Activated naive CD8-positive, alpha-beta T cell treated with anti-CD3 and anti-CD28 coated beads, Interleukin-2, amount 50 U/mL, for 24 hours (primary cell): ENCODE measurements at regions not wholly inside any gene's neighbourhood (a gene's known extent, or its start where the extent isn't known, plus 50 kb on each side); places are given as distances from the start of the nearest gene placed in this dataset.
"Not testable (repeated sequence)": the region's sequence is repeated elsewhere in the genome, so short reads cannot be mapped to it uniquely, and the experiment has no call there.

Experiments used
- ATAC-seq: fragments of 150-1000 bp; cut with Tn5 transposase; one replicate; pipeline ENCODE4 v1.10.0; 2021
- DNase-seq: peaks from one replicate; pipeline ENCODE4 v3.0.0; 2021
- H3K27ac Mint-ChIP-seq: one replicate; pipeline ENCODE4 v1.8.0; 2021; ENCODE audit warnings: mild to moderate bottlenecking, mixed read lengths
- H3K27me3 Mint-ChIP-seq: one replicate; pipeline ENCODE4 v1.8.0; 2021; ENCODE audit warnings: mixed read lengths
- H3K36me3 Mint-ChIP-seq: one replicate; pipeline ENCODE4 v1.8.0; 2021; ENCODE audit warnings: low read depth, mixed read lengths
- H3K4me1 Mint-ChIP-seq: one replicate; pipeline ENCODE4 v1.8.0; 2021; ENCODE audit warnings: mixed read lengths
- H3K4me3 Mint-ChIP-seq: one replicate; pipeline ENCODE4 v1.8.0; 2021; ENCODE audit warnings: mild to moderate bottlenecking, moderate library complexity, mixed read lengths
- H3K9me3 Mint-ChIP-seq: one replicate; pipeline ENCODE4 v1.8.0; 2021; ENCODE audit warnings: mixed read lengths

- Mint-ChIP-seq H3K4me1 (no peaks in the 10 kb centered on the region), H3K9me3 (peaks cover 13% of the 10 kb centered on the region), H3K27ac (no peak overlapping the region), H3K27me3 (no peaks in the 10 kb centered on the region), H3K36me3 (no peaks in the 10 kb centered on the region), H3K4me3 (no peak overlapping the region)
- DNase-seq (no peak), ATAC-seq (no peak)
These were observed 578.2 kb upstream of the NRSN1 start for GRCh38 chr6:23547851-23548250.

GRCh38 chr6:23554953-23555352 is 571.1 kb upstream of the NRSN1 start:
- not testable (repeated sequence) for H3K27ac Mint-ChIP-seq, ATAC-seq, H3K36me3 Mint-ChIP-seq, H3K4me1 Mint-ChIP-seq, H3K9me3 Mint-ChIP-seq, H3K27me3 Mint-ChIP-seq, H3K4me3 Mint-ChIP-seq, DNase-seq

GRCh38 chr6:23559587-23560343 is 566.2 kb upstream of the NRSN1 start:
- no peak overlapping the region for H3K27ac Mint-ChIP-seq
- no peaks in the 10 kb centered on the region for H3K36me3 Mint-ChIP-seq
- H3K27me3 Mint-ChIP-seq = no peaks in the 10 kb centered on the region
- DNase-seq (no peak), ATAC-seq (no peak)
- H3K4me1 Mint-ChIP-seq = no peaks in the 10 kb centered on the region
- peaks cover 8% of the 10 kb centered on the region for H3K9me3 Mint-ChIP-seq
- no peak overlapping the region for H3K4me3 Mint-ChIP-seq

- Mint-ChIP-seq H3K36me3 (no peaks in the 10 kb centered on the region), H3K4me1 (no peaks in the 10 kb centered on the region), H3K27ac (no peak overlapping the region), H3K9me3 (peaks cover 8% of the 10 kb centered on the region), H3K4me3 (no peak overlapping the region), H3K27me3 (no peaks in the 10 kb centered on the region)
- ATAC-seq (no peak), DNase-seq (no peak)
These were observed 564.3 kb upstream of the NRSN1 start for GRCh38 chr6:23561732-23562131.

- Mint-ChIP-seq H3K4me3 (no peak overlapping the region), H3K27ac (no peak overlapping the region), H3K4me1 (no peaks in the 10 kb centered on the region), H3K9me3 (peaks cover 8% of the 10 kb centered on the region), H3K36me3 (no peaks in the 10 kb centered on the region), H3K27me3 (no peaks in the 10 kb centered on the region)
- no peak for ATAC-seq
- DNase-seq = no peak
These were observed 563.5 kb upstream of the NRSN1 start for GRCh38 chr6:23562554-23562953.

- ATAC-seq (no peak), DNase-seq (no peak)
- H3K9me3 Mint-ChIP-seq = peaks cover 8% of the 10 kb centered on the region
- H3K27ac Mint-ChIP-seq = no peak overlapping the region
- no peak overlapping the region for H3K4me3 Mint-ChIP-seq
- H3K27me3 Mint-ChIP-seq = no peaks in the 10 kb centered on the region
- no peaks in the 10 kb centered on the region for H3K4me1 Mint-ChIP-seq
- H3K36me3 Mint-ChIP-seq = no peaks in the 10 kb centered on the region
These were observed 562.7 kb upstream of the NRSN1 start for GRCh38 chr6:23563323-23563722.

GRCh38 chr6:23566418-23566817 is 559.6 kb upstream of the NRSN1 start:
- DNase-seq = no peak
- H3K4me3 Mint-ChIP-seq = no peak overlapping the region
- H3K9me3 Mint-ChIP-seq = peaks cover 13% of the 10 kb centered on the region
- H3K27me3 Mint-ChIP-seq = no peaks in the 10 kb centered on the region
- H3K36me3 Mint-ChIP-seq = no peaks in the 10 kb centered on the region
- no peaks in the 10 kb centered on the region for H3K4me1 Mint-ChIP-seq
- no peak overlapping the region for H3K27ac Mint-ChIP-seq
- no peak for ATAC-seq

GRCh38 chr6:23568292-23568691 is 557.7 kb upstream of the NRSN1 start:
- H3K4me1 Mint-ChIP-seq = no peaks in the 10 kb centered on the region
- H3K9me3 Mint-ChIP-seq = peaks cover 8% of the 10 kb centered on the region
- no peak for DNase-seq
- no peak for ATAC-seq
- H3K36me3 Mint-ChIP-seq = no peaks in the 10 kb centered on the region
- H3K27ac Mint-ChIP-seq = no peak overlapping the region
- no peak overlapping the region for H3K4me3 Mint-ChIP-seq
- no peaks in the 10 kb centered on the region for H3K27me3 Mint-ChIP-seq

- H3K4me1 Mint-ChIP-seq = no peaks in the 10 kb centered on the region
- H3K27ac Mint-ChIP-seq = no peak overlapping the region
- no peak for DNase-seq
- no peaks in the 10 kb centered on the region for H3K27me3 Mint-ChIP-seq
- no peaks in the 10 kb centered on the region for H3K9me3 Mint-ChIP-seq
- ATAC-seq = no peak
- H3K4me3 Mint-ChIP-seq = no peak overlapping the region
- no peaks in the 10 kb centered on the region for H3K36me3 Mint-ChIP-seq
These were observed 541.8 kb upstream of the NRSN1 start for GRCh38 chr6:23584134-23584763.

GRCh38 chr6:23587582-23587981 is 538.4 kb upstream of the NRSN1 start:
- no peaks in the 10 kb centered on the region for H3K36me3 Mint-ChIP-seq
- no peak for ATAC-seq
- H3K4me1 Mint-ChIP-seq = no peaks in the 10 kb centered on the region

GRCh38 chr6:23589811-23590210 is 536.2 kb upstream of the NRSN1 start:
- Mint-ChIP-seq H3K4me3 (no peak overlapping the region), H3K4me1 (no peaks in the 10 kb centered on the region), H3K27me3 (no peaks in the 10 kb centered on the region), H3K9me3 (no peaks in the 10 kb centered on the region), H3K27ac (no peak overlapping the region), H3K36me3 (no peaks in the 10 kb centered on the region)
- ATAC-seq (no peak), DNase-seq (no peak)

More at GRCh38 chr6:23587582-23587981, 538.4 kb upstream of the NRSN1 start:
- Mint-ChIP-seq H3K9me3 (no peaks in the 10 kb centered on the region), H3K4me3 (no peak overlapping the region), H3K27me3 (no peaks in the 10 kb centered on the region), H3K27ac (no peak overlapping the region)
- DNase-seq = no peak

- H3K27me3 Mint-ChIP-seq = no peaks in the 10 kb centered on the region
- H3K9me3 Mint-ChIP-seq = no peaks in the 10 kb centered on the region
- H3K4me3 Mint-ChIP-seq = no peak overlapping the region
- ATAC-seq (no peak), DNase-seq (no peak)
- H3K27ac Mint-ChIP-seq = no peak overlapping the region
- H3K36me3 Mint-ChIP-seq = no peaks in the 10 kb centered on the region
- H3K4me1 Mint-ChIP-seq = no peaks in the 10 kb centered on the region
These were observed 535.4 kb upstream of the NRSN1 start for GRCh38 chr6:23590498-23591126.

GRCh38 chr6:23591761-23592160 is 534.3 kb upstream of the NRSN1 start:
- H3K27ac Mint-ChIP-seq = no peak overlapping the region
- DNase-seq (no peak), ATAC-seq (no peak)
- H3K27me3 Mint-ChIP-seq = no peaks in the 10 kb centered on the region
- H3K4me3 Mint-ChIP-seq = no peak overlapping the region
- H3K9me3 Mint-ChIP-seq = peaks cover 4% of the 10 kb centered on the region
- H3K36me3 Mint-ChIP-seq = no peaks in the 10 kb centered on the region
- no peaks in the 10 kb centered on the region for H3K4me1 Mint-ChIP-seq

GRCh38 chr6:23600118-23600517 is 525.9 kb upstream of the NRSN1 start:
- no peaks in the 10 kb centered on the region for H3K4me1 Mint-ChIP-seq
- peaks cover 31% of the 10 kb centered on the region for H3K9me3 Mint-ChIP-seq
- no peak overlapping the region for H3K27ac Mint-ChIP-seq
- peaks cover 2% of the 10 kb centered on the region for H3K36me3 Mint-ChIP-seq
- no peaks in the 10 kb centered on the region for H3K27me3 Mint-ChIP-seq
- no peak overlapping the region for H3K4me3 Mint-ChIP-seq
- no peak for DNase-seq
- no peak for ATAC-seq

GRCh38 chr6:23601811-23602345 is 524.1 kb upstream of the NRSN1 start:
- no peak for ATAC-seq
- H3K4me3 Mint-ChIP-seq = no peak overlapping the region
- peaks cover 30% of the 10 kb centered on the region for H3K9me3 Mint-ChIP-seq
- H3K36me3 Mint-ChIP-seq = peaks cover 2% of the 10 kb centered on the region
- DNase-seq = no peak
- no peaks in the 10 kb centered on the region for H3K27me3 Mint-ChIP-seq
- no peaks in the 10 kb centered on the region for H3K4me1 Mint-ChIP-seq
- no peak overlapping the region for H3K27ac Mint-ChIP-seq
